Fibroblast of peridontal ligament (primary cell): ENCODE measurements at regions not wholly inside any gene's neighbourhood (a gene's known extent, or its start where the extent isn't known, plus 50 kb on each side); places are given as distances from the start of the nearest gene placed in this dataset.

Source experiments
- DNase-seq: peaks from one replicate; pipeline ENCODE4 v3.0.0-alpha.2; 2010; ENCODE audit errors: extremely low read depth

GRCh38 chr4:182971702-182972101, 54.5 kb upstream of the DCTD start:
- DNase-seq, result no peak

- DNase-seq, result no peak
Measured at GRCh38 chr4:182969651-182970279, 52.6 kb upstream of the DCTD start.

- DNase-seq, result no peak
Measured at GRCh38 chr4:182968917-182969650, 51.9 kb upstream of the DCTD start.

GRCh38 chr4:182967403-182967802, 50.2 kb upstream of the DCTD start:
- no peak for DNase-seq
